ENCODE measurements at regions not wholly inside any gene's neighbourhood (a gene's known extent, or its start where the extent isn't known, plus 50 kb on each side); places are given as distances from the start of the nearest gene placed in this dataset.

DNA sequence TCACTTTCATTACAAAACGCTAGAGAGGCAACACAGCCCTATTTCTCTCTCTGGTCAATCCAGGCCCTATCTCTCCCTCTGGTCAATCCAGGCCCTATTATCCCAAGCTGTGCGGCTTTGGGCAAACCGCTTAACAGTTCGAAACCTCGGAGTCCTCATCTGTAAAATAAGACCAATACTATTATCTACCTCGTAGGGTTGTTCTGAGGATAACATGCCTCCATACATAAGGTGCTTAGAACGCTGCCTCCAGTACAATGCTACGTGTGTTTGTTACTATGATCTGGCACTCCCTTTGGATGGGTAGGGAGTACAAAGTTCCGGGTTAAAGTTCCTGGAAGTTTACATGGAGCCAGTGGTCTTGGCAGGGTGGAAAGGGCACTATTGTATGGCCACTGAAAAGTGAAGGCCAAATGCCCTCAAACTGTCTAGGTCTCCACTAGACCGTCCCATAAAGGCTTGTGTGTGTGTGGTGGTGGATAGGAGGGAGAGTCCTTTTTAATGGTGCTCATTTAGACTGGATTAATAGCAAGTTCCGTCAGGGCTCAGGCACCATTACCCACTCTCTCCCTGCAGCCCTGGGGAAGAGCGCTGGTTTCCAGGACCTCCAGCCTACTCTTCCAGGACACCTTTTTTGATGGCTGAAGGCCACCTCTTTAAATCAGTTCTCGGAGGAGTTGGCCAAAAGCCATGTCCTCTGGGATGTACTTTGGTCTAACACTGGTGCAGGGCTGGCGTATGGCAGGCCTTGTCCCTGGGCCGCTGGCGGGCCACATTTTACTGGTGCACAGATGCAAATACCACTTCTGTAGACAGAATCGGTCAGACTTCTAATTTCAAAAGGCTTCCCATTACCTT is 75.6 kb upstream of the BCOR start:
- FAIRE-seq = no peak
- BruUV-seq (replicated peaks) = no TSS peak
- peak overlapping the region; percentile 61; the same call in 1 of the 2 replicates for H3K4me3 ChIP-seq

More for the DNA sequence above, 75.6 kb upstream of the BCOR start:
- Histone ChIP-seq H3K79me2 (ENCODE audit: control insufficient read depth, insufficient read depth, low read length) (peaks cover 23% of the 10 kb centered on the region), H3K27me3 (replicated peaks in 1 of 2; ENCODE audit: control insufficient read depth in 2 of 2, insufficient read depth in 2 of 2, low read length in 1 of 2) (no peaks in the 10 kb centered on the region), H3K27ac (ENCODE audit: control insufficient read depth, insufficient read depth) (peak overlapping the region; percentile 96), H3K9me3 (replicated peaks; ENCODE audit: control insufficient read depth, insufficient read depth, low read length) (no peaks in the 10 kb centered on the region; the same call in 2 of the 3 replicates), H2AFZ (ENCODE audit: control insufficient read depth, low read depth, low read length) (no peak overlapping the region), H4K20me1 (ENCODE audit: control insufficient read depth, insufficient read depth) (no peaks in the 10 kb centered on the region), H3K9ac (ENCODE audit: control insufficient read depth, insufficient read depth, low read length) (peak overlapping the region; percentile 95), H3K36me3 (ENCODE audit: control insufficient read depth in 2 of 2, insufficient read depth in 2 of 2, low read length in 1 of 2) (no peaks in the 10 kb centered on the region), H3K4me1 (ENCODE audit: control insufficient read depth, insufficient read depth, low read length) (peaks cover 11% of the 10 kb centered on the region; the same call in 1 of the 2 replicates), H3K4me2 (ENCODE audit: control insufficient read depth, insufficient read depth) (peak overlapping the region; percentile 83)
- SMC1A ChIA-PET (ENCODE audit: uncharacterized antibody, unreplicated experiment) = no interaction called here
- POLR2A ChIA-PET = no interaction called here
- WGBS (ENCODE audit: insufficient coverage, insufficient replicate concordance, low lambda C conversion rate, missing lambda C conversion rate) = 42% methylated on average over 17 of the region's 17 CpGs
- DNase-seq (ENCODE audit: low read depth, low spot score) = no peak
- RAD21 ChIA-PET (ENCODE audit: unreplicated experiment) = no interaction called here
- no peak for TF ChIP-seq IKZF2 (IDR thresholded peaks at IDR 0.05)
- TF ChIP-seq RCOR1 (conservative IDR thresholded peaks at IDR 0.05; ENCODE audit: low read depth, low read length) = no peak
- TF ChIP-seq POLR2A (IDR thresholded peaks at IDR 0.05; ENCODE audit: low read depth, low read length) = peak; percentile 24; the same call in 1 of the 2 replicates
- TF ChIP-seq, protein P1, sequence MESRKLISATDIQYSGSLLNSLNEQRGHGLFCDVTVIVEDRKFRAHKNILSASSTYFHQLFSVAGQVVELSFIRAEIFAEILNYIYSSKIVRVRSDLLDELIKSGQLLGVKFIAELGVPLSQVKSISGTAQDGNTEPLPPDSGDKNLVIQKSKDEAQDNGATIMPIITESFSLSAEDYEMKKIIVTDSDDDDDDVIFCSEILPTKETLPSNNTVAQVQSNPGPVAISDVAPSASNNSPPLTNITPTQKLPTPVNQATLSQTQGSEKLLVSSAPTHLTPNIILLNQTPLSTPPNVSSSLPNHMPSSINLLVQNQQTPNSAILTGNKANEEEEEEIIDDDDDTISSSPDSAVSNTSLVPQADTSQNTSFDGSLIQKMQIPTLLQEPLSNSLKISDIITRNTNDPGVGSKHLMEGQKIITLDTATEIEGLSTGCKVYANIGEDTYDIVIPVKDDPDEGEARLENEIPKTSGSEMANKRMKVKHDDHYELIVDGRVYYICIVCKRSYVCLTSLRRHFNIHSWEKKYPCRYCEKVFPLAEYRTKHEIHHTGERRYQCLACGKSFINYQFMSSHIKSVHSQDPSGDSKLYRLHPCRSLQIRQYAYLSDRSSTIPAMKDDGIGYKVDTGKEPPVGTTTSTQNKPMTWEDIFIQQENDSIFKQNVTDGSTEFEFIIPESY (IDR thresholded peaks at IDR 0.05) = no peak
- peak; percentile 21; the same call in 1 of the 2 replicates for TF ChIP-seq POLR2AphosphoS5 (IDR thresholded peaks at IDR 0.05; ENCODE audit: low read length)
- TF ChIP-seq NR2F1 (conservative IDR thresholded peaks at IDR 0.05) = no peak
- CTCF ChIA-PET = no interaction called here
- in situ Hi-C loops (cut with MboI) = no loop called here
- ATAC-seq = no peak
- intact Hi-C loops (cut with micrococcal nuclease; ENCODE audit: unreplicated experiment) = loop anchor here (5.0 to 10.0 kb wide), 4 partner anchors 34 to 319 kb away; no protein-coding TSS in a partner anchor
